Activated T-cell treated with anti-CD3 and anti-CD28 coated beads for 1 hour (primary cell): ENCODE measurements at regions not wholly inside any gene's neighbourhood (a gene's known extent, or its start where the extent isn't known, plus 50 kb on each side); places are given as distances from the start of the nearest gene placed in this dataset.
A peak's percentile ranks its signal among the peaks of the same experiment; 100 is the strongest.

Experiments
- DNase-seq: peaks from one replicate; pipeline ENCODE4 v3.0.0-alpha.2; 2020; ENCODE audit warnings: low read depth

DNA sequence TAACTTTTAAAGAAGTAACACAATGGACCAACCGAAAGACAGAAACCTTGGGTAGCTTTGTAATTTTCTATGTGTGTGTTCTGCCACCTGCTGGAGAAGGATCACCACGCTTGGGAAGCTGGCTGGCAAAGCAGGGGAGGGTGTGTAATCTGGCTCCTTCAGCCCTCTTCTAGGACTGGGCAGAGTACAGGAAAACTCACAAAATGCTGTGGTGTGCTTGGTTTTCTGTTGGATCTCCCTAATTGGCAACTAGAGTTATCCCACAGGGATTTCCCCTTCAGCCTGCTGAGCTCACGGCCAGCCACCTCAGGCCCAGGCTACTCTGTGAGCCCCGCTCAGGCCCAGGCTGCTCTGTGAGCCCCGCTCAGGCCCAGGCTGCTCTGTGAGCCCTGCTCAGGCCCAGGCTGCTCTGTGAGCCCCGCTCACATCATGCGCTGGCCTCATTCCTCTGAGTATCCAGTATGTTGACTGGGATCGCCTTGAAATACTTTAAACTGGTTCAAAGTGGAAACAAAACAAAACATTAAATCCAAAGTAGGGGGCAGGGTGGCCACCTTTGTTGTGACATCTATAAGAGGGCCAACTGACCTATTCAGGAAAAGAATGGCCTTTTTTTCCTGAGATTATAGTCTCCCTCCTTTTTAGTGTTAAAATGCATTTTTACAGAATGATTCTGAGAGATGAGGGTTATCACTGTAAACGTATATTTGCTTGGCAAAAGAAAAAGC lies 52.0 kb upstream of the RNU6-8 start:
- peak; percentile 24 for DNase-seq

DNA sequence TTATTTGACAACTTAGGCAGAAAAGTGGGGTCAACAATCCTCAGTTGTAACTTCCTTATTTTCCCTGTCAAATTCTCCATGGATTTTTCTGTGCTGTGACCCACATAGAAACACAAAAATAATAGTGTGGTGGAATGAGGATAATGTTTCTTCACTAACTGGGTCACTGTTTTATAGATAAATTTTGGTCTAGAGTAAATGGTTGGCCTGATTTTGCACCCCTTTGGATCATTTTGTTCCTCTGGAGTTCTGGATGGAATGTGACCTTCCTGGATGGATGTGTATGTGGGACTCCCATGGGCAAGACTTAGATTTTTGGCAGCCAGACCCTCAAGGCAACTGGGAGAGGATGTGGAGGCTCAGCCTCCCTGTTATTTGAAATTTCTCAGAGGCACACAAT lies 52.7 kb upstream of the RNU6-8 start:
- no peak for DNase-seq

DNA sequence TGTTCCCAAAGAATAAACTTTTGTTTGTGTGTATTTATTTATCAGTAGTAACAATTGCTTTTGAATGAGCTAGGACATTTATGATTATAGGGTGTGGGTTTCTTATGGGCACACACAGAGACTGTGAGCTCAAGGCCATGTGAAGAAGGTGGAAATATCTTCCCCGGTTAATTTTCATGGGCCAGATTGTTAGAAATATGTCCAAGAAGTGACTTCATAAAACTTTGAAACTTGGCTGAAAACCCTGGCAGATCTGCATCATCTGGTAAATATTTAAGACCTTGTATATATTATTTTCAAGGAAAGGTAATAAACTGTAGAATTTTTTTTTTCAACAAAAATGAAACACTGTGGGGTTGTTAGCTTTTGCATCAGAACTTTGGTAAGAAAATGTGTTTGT lies 53.5 kb upstream of the RNU6-8 start:
- no peak for DNase-seq

DNA sequence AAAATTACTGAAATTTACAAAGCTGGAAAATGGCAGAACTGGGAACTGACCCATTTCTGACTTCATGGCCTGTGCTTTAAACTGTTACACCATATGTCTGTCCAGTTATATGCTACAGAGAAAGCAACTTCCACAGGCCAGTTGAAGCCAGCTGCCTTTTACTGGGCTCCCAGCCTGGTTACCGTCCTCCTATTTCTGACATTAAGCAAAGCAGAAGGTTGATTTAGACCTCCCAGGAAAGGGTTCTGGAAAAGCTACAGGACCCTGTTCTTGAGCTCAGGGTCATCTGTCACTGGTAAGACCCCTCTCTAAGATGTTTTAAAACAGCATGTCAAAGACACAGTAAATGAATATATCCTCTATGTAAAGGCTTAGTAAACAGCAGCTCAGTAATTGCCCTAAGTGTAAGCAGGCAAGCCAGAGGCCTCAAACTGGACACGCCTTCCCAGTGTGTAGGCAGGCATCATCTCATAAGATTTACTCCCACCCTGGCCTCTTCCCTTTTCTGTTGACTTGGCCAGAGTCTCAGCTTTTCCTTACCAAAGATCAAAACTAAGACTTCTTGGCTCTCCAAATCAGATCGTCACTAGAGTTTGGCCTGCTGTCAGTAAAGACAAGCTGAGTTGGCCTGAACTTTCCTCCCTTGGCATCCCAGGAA lies 55.4 kb upstream of the RNU6-8 start:
- DNase-seq = no peak

DNA sequence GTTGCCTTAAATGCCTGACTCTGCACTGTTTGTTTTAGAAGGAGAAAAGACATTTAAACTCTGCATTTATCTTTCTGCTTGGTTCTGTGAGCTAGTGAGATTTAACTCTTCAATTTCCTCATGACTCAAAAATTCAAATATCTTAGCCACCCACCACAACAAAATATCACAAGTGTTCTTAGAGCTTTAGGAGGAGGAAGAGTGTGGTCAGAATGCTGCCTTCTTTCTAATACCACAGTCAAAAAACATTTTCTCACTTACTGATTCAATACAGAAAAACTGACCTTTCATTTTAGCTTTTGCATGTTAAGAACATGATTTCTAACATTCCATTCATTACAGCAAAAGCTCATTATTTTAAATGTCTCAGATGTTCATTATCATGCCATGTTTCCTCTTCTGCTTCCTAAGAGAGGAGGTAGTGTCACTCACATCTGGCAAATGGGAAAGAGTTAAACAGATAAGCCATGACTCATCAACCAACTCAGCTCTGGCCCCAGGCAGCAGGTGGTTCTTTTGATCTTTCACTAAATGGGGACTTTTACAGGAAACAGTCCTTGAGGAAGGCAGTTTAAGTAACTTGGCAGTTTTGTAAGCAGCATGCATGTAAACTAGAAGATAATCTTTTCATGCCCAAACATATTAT lies 56.4 kb upstream of the RNU6-8 start:
- DNase-seq = no peak

DNA sequence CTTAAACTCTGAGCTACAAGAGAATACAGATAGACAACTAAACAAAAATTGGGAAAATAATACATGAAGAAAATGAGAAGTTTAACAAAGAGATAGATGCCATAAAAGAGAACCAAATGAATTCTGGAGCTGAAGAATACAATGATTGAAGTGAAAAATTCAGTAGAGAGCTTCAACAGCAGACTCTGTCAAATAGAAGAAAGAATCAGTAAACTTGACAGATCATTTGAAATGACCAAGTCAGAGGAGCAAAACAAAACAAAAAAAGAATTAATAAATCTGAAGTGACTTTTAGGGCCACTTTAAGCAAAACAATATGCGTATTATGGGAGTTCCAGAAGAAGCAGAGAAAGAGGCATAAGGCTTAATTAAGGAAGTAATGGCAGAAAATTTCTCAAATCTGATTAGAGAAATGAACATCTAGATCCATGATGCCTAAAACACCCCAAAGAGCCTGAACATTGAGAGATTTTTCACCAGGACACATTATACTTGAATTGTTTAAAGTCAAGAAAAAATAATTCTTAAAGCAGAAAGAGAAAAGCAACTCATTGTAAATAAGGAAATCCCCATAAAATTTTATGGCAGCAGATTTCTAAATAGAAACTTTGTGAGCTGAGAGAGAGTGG lies 61.0 kb upstream of the RNU6-8 start:
- DNase-seq = no peak

DNA sequence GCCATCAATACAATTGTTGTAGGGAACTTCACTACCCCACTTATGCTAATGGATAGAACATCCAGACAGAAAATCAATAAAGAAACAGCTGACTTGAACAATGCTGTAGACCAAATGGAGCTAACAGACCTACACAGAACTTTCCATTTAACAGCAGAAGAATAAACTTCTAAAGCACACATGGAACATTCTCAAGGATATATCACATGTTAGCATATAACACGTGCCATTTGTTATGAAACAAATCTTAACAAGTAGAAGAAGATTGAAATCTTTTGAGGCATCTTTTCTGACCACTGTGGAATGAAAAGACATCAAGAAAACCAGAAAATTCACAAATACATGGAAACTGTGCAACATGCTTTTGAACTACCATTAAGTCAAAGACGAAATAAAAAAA lies 62.5 kb upstream of the RNU6-8 start:
- no peak for DNase-seq

DNA sequence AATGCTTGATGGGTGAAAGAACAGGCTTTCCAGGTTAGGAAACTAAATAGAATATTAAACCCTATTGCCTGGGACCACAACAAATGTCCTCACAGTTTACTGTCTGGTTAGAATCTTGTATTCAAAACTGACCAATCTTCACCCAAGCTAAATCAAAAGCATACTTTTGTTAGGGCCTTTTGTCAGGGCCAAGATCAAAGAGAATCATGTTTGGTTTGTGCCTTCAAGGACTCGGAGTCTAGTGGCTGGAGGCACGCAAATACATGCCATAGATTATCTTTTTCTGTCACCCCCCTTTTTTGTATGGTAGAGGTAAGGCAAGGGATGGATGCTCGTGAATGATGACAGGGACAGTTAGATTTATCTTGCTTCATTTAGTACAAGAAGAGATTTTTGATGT lies 51.1 kb upstream of the AKAP6 start:
- no peak for DNase-seq
